ENCODE measurements at regions not wholly inside any gene's neighbourhood (a gene's known extent, or its start where the extent isn't known, plus 50 kb on each side); places are given as distances from the start of the nearest gene placed in this dataset.
A peak's percentile ranks its signal among the peaks of the same experiment; 100 is the strongest.

GRCh38 chr15:36332896-36333295 lies 246.5 kb upstream of the CDIN1 start:
- Histone ChIP-seq H3K4me3 (ENCODE audit: low read length) (no peak overlapping the region), H3K4me1 (ENCODE audit: control insufficient read depth, insufficient read depth, low read length) (no peaks in the 10 kb centered on the region), H3K27ac (ENCODE audit: low read depth, low read length) (no peak overlapping the region), H3K27me3 (ENCODE audit: control insufficient read depth, insufficient read depth, low read length) (no peaks in the 10 kb centered on the region), H3K9ac (ENCODE audit: low read length) (no peak overlapping the region), H3K36me3 (ENCODE audit: control insufficient read depth, insufficient read depth, low read length) (no peaks in the 10 kb centered on the region)

- H3K36me3 ChIP-seq (ENCODE audit: control insufficient read depth, insufficient read depth, low read length), result no peaks in the 10 kb centered on the region
- no peak overlapping the region for H3K27ac ChIP-seq (ENCODE audit: low read depth, low read length)
- H3K9ac ChIP-seq (ENCODE audit: low read length), result no peak overlapping the region
- H3K4me3 ChIP-seq (ENCODE audit: low read length), result no peak overlapping the region
- H3K27me3 ChIP-seq (ENCODE audit: control insufficient read depth, insufficient read depth, low read length), result no peaks in the 10 kb centered on the region
- H3K4me1 ChIP-seq (ENCODE audit: control insufficient read depth, insufficient read depth, low read length), result no peaks in the 10 kb centered on the region
These were observed 245.4 kb upstream of the CDIN1 start for GRCh38 chr15:36334059-36334458.

DNA sequence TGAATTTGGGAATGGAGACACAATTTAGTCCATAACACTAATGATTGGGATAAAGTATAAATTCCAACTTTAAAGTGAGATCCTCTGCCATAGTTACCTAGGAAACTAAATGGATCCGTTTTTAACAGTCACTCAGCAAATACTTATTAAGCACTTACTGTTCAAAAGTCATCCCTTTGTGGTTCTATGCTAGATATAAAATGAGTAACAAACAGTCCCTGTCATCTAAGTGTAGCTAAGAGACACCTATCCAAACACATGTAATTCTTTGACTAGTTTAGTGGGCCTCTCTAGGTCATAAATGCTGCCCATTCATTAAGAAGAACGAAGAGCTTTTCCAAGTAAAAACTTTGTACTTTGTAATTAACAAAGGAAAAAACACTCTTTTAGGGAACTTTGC lies 244.2 kb upstream of the CDIN1 start:
- Histone ChIP-seq H3K9ac (ENCODE audit: low read length) (no peak overlapping the region), H3K4me3 (ENCODE audit: low read length) (no peak overlapping the region), H3K4me1 (ENCODE audit: control insufficient read depth, insufficient read depth, low read length) (no peaks in the 10 kb centered on the region), H3K27me3 (ENCODE audit: control insufficient read depth, insufficient read depth, low read length) (no peaks in the 10 kb centered on the region), H3K36me3 (ENCODE audit: control insufficient read depth, insufficient read depth, low read length) (no peaks in the 10 kb centered on the region), H3K27ac (ENCODE audit: low read depth, low read length) (no peak overlapping the region)

DNA sequence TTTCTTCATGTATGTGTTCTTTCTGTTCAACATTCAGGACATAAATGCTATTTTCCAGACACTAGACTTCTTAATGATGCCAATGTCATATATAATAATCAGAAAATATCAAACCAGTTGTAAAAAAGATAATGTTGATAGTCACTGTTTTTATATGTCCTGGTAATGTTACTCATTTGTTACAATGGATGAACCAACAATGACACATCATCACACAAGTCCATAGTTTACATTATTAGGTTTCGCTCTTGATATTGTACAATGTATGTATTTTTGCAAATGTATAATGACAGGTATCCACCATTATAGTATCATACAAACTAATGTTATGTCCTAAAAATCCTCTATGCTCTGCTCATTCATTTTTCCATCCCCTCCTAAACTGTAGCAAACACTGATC lies 243.8 kb upstream of the CDIN1 start:
- H3K9ac ChIP-seq (ENCODE audit: low read length), result no peak overlapping the region
- no peaks in the 10 kb centered on the region for H3K36me3 ChIP-seq (ENCODE audit: control insufficient read depth, insufficient read depth, low read length)
- no peaks in the 10 kb centered on the region for H3K27me3 ChIP-seq (ENCODE audit: control insufficient read depth, insufficient read depth, low read length)
- H3K4me3 ChIP-seq (ENCODE audit: low read length), result no peak overlapping the region
- H3K27ac ChIP-seq (ENCODE audit: low read depth, low read length), result no peak overlapping the region
- H3K4me1 ChIP-seq (ENCODE audit: control insufficient read depth, insufficient read depth, low read length), result no peaks in the 10 kb centered on the region

DNA sequence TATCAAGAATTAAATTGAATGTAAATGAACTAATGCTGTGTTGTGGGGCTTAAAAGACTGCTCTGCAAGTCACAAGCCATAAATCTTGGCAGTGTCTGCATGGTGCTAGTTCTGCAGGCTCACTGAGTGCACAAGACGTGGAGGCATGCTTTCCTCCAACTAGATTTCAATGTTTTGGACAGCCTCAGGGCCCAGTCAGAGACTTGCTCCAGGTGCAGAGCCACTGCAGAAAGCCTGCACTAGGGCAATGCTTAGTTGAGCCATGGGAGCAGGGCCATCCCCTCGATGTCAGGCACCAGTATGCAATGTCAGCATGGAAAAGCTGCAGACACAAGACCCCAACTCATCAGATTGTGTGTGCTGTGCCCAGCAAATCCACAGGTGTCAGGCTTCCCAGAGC lies 234.5 kb upstream of the CDIN1 start:
- H3K9ac ChIP-seq (ENCODE audit: low read length), result no peak overlapping the region
- no peak overlapping the region for H3K27ac ChIP-seq (ENCODE audit: low read depth, low read length)
- H3K36me3 ChIP-seq (ENCODE audit: control insufficient read depth, insufficient read depth, low read length), result no peaks in the 10 kb centered on the region
- H3K4me1 ChIP-seq (ENCODE audit: control insufficient read depth, insufficient read depth, low read length), result no peaks in the 10 kb centered on the region
- no peaks in the 10 kb centered on the region for H3K27me3 ChIP-seq (ENCODE audit: control insufficient read depth, insufficient read depth, low read length)
- H3K4me3 ChIP-seq (ENCODE audit: low read length), result no peak overlapping the region

DNA sequence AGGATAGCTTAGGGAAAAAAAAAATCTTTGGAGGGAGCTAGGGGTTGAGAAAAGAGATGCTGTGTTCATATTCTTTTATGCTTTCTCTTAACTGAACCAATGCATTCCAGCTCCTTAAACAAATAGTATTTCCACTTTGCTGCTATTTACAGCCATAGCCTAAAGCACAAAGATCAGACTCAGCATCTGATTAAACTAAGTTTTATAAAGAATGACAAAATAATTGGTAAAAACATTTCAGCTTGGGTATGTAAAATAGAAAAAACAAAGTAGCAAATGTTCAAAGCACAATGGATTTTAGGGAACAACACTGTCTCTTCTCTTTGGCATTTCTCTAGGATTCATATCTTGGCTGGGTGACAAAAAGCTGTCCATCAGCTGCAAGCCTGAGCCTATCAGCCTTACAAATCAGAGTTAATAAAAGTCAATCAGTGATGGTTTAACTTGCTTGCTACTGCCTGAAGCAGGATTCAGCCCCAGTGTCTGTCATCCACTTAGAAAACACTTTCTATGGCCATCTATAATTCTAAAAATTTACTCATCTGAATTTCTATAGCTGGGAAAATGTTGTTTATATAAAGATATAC lies 232.1 kb upstream of the CDIN1 start:
- H3K36me3 ChIP-seq (ENCODE audit: control insufficient read depth, insufficient read depth, low read length), result no peaks in the 10 kb centered on the region
- no peak overlapping the region for H3K9ac ChIP-seq (ENCODE audit: low read length)
- no peaks in the 10 kb centered on the region for H3K4me1 ChIP-seq (ENCODE audit: control insufficient read depth, insufficient read depth, low read length)
- no peak overlapping the region for H3K4me3 ChIP-seq (ENCODE audit: low read length)
- no peak overlapping the region for H3K27ac ChIP-seq (ENCODE audit: low read depth, low read length)
- no peaks in the 10 kb centered on the region for H3K27me3 ChIP-seq (ENCODE audit: control insufficient read depth, insufficient read depth, low read length)

- no peak overlapping the region for H3K4me3 ChIP-seq (ENCODE audit: low read length)
- no peak overlapping the region for H3K9ac ChIP-seq (ENCODE audit: low read length)
- H3K4me1 ChIP-seq (ENCODE audit: control insufficient read depth, insufficient read depth, low read length), result peaks cover 17% of the 10 kb centered on the region
- no peaks in the 10 kb centered on the region for H3K36me3 ChIP-seq (ENCODE audit: control insufficient read depth, insufficient read depth, low read length)
- H3K27ac ChIP-seq (ENCODE audit: low read depth, low read length), result peak overlapping the region; percentile 57
- H3K27me3 ChIP-seq (ENCODE audit: control insufficient read depth, insufficient read depth, low read length), result no peaks in the 10 kb centered on the region
These were observed 223.0 kb upstream of the CDIN1 start for GRCh38 chr15:36356466-36356865.

- Histone ChIP-seq H3K27me3 (ENCODE audit: control insufficient read depth, insufficient read depth, low read length) (no peaks in the 10 kb centered on the region), H3K36me3 (ENCODE audit: control insufficient read depth, insufficient read depth, low read length) (no peaks in the 10 kb centered on the region), H3K9ac (ENCODE audit: low read length) (no peak overlapping the region), H3K4me1 (ENCODE audit: control insufficient read depth, insufficient read depth, low read length) (peaks cover 17% of the 10 kb centered on the region), H3K27ac (ENCODE audit: low read depth, low read length) (peak overlapping the region; percentile 57), H3K4me3 (ENCODE audit: low read length) (no peak overlapping the region)
These were observed 222.3 kb upstream of the CDIN1 start for GRCh38 chr15:36356978-36357601.

- no peaks in the 10 kb centered on the region for H3K36me3 ChIP-seq (ENCODE audit: control insufficient read depth, insufficient read depth, low read length)
- H3K27me3 ChIP-seq (ENCODE audit: control insufficient read depth, insufficient read depth, low read length), result no peaks in the 10 kb centered on the region
- no peak overlapping the region for H3K9ac ChIP-seq (ENCODE audit: low read length)
- peaks cover 17% of the 10 kb centered on the region for H3K4me1 ChIP-seq (ENCODE audit: control insufficient read depth, insufficient read depth, low read length)
- H3K27ac ChIP-seq (ENCODE audit: low read depth, low read length), result peak overlapping the region; percentile 16
- H3K4me3 ChIP-seq (ENCODE audit: low read length), result no peak overlapping the region
These were observed 221.3 kb upstream of the CDIN1 start for GRCh38 chr15:36358094-36358493.

GRCh38 chr15:36358523-36358922 lies 220.9 kb upstream of the CDIN1 start:
- H3K4me1 ChIP-seq (ENCODE audit: control insufficient read depth, insufficient read depth, low read length), result peaks cover 17% of the 10 kb centered on the region
- H3K27ac ChIP-seq (ENCODE audit: low read depth, low read length), result no peak overlapping the region
- no peaks in the 10 kb centered on the region for H3K36me3 ChIP-seq (ENCODE audit: control insufficient read depth, insufficient read depth, low read length)
- no peak overlapping the region for H3K4me3 ChIP-seq (ENCODE audit: low read length)
- no peaks in the 10 kb centered on the region for H3K27me3 ChIP-seq (ENCODE audit: control insufficient read depth, insufficient read depth, low read length)
- no peak overlapping the region for H3K9ac ChIP-seq (ENCODE audit: low read length)

DNA sequence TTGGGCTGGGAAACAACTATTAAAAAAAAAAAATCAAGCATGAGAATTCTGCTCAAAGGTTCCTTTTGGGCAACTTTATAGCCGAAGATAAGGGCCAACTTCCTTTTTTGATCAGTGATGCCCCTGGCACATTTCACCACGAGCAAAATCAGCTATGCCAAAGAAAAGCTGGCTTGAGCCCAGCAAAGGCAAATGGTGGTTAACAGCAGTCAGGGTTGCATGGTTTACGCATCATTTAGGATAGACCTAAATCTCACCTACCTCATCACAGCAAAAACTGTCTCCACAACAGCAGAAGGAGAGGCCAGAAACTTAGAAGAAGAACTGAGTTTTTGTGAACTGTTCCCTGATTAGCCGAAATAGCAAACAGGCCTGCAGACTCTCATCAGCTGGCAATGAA lies 220.1 kb upstream of the CDIN1 start:
- Histone ChIP-seq H3K27me3 (ENCODE audit: control insufficient read depth, insufficient read depth, low read length) (no peaks in the 10 kb centered on the region), H3K36me3 (ENCODE audit: control insufficient read depth, insufficient read depth, low read length) (no peaks in the 10 kb centered on the region), H3K4me1 (ENCODE audit: control insufficient read depth, insufficient read depth, low read length) (peaks cover 17% of the 10 kb centered on the region), H3K27ac (ENCODE audit: low read depth, low read length) (no peak overlapping the region), H3K4me3 (ENCODE audit: low read length) (no peak overlapping the region), H3K9ac (ENCODE audit: low read length) (no peak overlapping the region)

GRCh38 chr15:36361351-36361870 lies 218.0 kb upstream of the CDIN1 start:
- no peak overlapping the region for H3K4me3 ChIP-seq (ENCODE audit: low read length)
- no peaks in the 10 kb centered on the region for H3K36me3 ChIP-seq (ENCODE audit: control insufficient read depth, insufficient read depth, low read length)
- no peak overlapping the region for H3K9ac ChIP-seq (ENCODE audit: low read length)
- H3K4me1 ChIP-seq (ENCODE audit: control insufficient read depth, insufficient read depth, low read length), result peaks cover 17% of the 10 kb centered on the region
- no peaks in the 10 kb centered on the region for H3K27me3 ChIP-seq (ENCODE audit: control insufficient read depth, insufficient read depth, low read length)
- no peak overlapping the region for H3K27ac ChIP-seq (ENCODE audit: low read depth, low read length)

DNA sequence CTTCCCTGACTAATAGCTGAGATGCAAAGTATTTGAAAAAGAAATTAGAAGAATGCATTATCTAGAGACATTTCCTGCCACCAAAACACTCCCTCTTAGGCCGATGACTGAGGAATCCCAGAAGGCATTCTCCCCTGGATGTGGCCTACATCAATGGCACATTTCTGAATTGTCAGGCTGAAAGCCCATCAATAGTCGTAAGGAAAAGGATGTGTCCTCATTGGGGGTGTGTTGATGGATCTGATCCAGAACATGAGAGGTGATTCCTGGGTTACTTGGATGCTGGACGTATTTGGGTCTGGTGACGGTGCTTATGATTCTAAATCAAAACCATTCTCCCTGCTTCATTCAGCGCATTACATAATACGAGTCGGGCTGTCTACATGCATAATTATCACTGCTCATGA lies 216.9 kb upstream of the CDIN1 start:
- Histone ChIP-seq H3K27ac (ENCODE audit: low read depth, low read length) (no peak overlapping the region), H3K36me3 (ENCODE audit: control insufficient read depth, insufficient read depth, low read length) (no peaks in the 10 kb centered on the region), H3K27me3 (ENCODE audit: control insufficient read depth, insufficient read depth, low read length) (no peaks in the 10 kb centered on the region), H3K4me1 (ENCODE audit: control insufficient read depth, insufficient read depth, low read length) (peaks cover 8% of the 10 kb centered on the region), H3K9ac (ENCODE audit: low read length) (no peak overlapping the region), H3K4me3 (ENCODE audit: low read length) (no peak overlapping the region)
